IMR-90 (cell line): ENCODE measurements at regions not wholly inside any gene's neighbourhood (a gene's known extent, or its start where the extent isn't known, plus 50 kb on each side); places are given as distances from the start of the nearest gene placed in this dataset.

Source experiments
- ATAC-seq: fragments of 200-7000 bp; cut with Tn5 transposase; 2 replicates; pipeline ENCODE4 v1.9.1; 2020; ENCODE audit warnings: low read depth, mild to moderate bottlenecking, moderate library complexity
- BruUV-seq: library from RNA; stranded (reverse); fragments of 400-500 nt; replicated peaks from 2 replicates; lab custom pipeline; 2021; lab: Mats Ljungman, UMichigan
- CTCF ChIA-PET: fragments of 300-600 bp; formaldehyde crosslinking; extraction: SDS; loops from one replicate; lab custom pipeline; 2021; ENCODE audit warnings: antibody characterized with exemption; lab: Yijun Ruan, JAX
- POLR2A ChIA-PET: fragments of 300-600 bp; sonication (Branson Sonifier 250); formaldehyde crosslinking; loops from one replicate; lab custom pipeline; 2022; ENCODE audit warnings: antibody characterized with exemption; ENCODE audit not compliant: unreplicated experiment; lab: Charles Lee
- DNase-seq: peaks from one replicate; pipeline ENCODE4 v3.0.0; 2013
- H2AFZ ChIP-seq: replicated peaks from 2 replicates; pipeline ENCODE3; 2013; ENCODE audit warnings: low read length, mild to moderate bottlenecking; ENCODE audit not compliant: poor library complexity
- H2AK5ac ChIP-seq: 2 replicates; pipeline ENCODE4 v1.6.1; 2013; ENCODE audit warnings: low read depth, low read length, inconsistent platforms
- H2AK9ac ChIP-seq: replicated peaks from 2 replicates; pipeline ENCODE3; 2013; ENCODE audit warnings: mild to moderate bottlenecking, low read depth, low read length, moderate library complexity; ENCODE audit not compliant: poor library complexity
- H2BK120ac ChIP-seq: 2 replicates; pipeline ENCODE4 v1.6.1; 2013; ENCODE audit warnings: low read depth, low read length, inconsistent platforms
- H2BK15ac ChIP-seq: 3 replicates; pipeline ENCODE4 v1.6.1; 2013; ENCODE audit warnings: low read depth, low read length, inconsistent platforms
- H2BK20ac ChIP-seq: 2 replicates; pipeline ENCODE4 v1.6.1; 2013; ENCODE audit warnings: low read depth, mild to moderate bottlenecking, inconsistent platforms, low read length, moderate library complexity
- H2BK5ac ChIP-seq: 2 replicates; pipeline ENCODE4 v1.6.1; 2013; ENCODE audit warnings: mild to moderate bottlenecking, low read depth, low read length, inconsistent platforms; ENCODE audit not compliant: poor library complexity, severe bottlenecking
- H3K14ac ChIP-seq: replicated peaks from 2 replicates; pipeline ENCODE4 v1.6.1; 2013; ENCODE audit warnings: low read depth, low read length, inconsistent platforms
- H3K18ac ChIP-seq: 2 replicates; pipeline ENCODE4 v1.6.1; 2013; ENCODE audit warnings: low read depth, low read length, control low read depth
- H3K23ac ChIP-seq: 2 replicates; pipeline ENCODE4 v1.6.1; 2013; ENCODE audit warnings: low read depth, low read length, inconsistent platforms
- H3K27ac ChIP-seq: 2 replicates; pipeline ENCODE4 v1.5.1; 2013; ENCODE audit warnings: mild to moderate bottlenecking, control low read depth, low read length; ENCODE audit not compliant: insufficient read depth
- H3K27me3 ChIP-seq: 2 replicates; pipeline ENCODE4 v1.6.1; 2013; ENCODE audit warnings: low read length; ENCODE audit not compliant: control insufficient read depth, insufficient read depth
- H3K36me3 ChIP-seq: 2 replicates; pipeline ENCODE4 v1.6.1; 2013; ENCODE audit warnings: low read length, mixed read lengths; ENCODE audit not compliant: control insufficient read depth, insufficient read depth
- H3K4ac ChIP-seq: 2 replicates; pipeline ENCODE4 v1.6.1; 2013; ENCODE audit warnings: low read depth, low read length, inconsistent platforms
- H3K4me1 ChIP-seq: 2 replicates; pipeline ENCODE4 v1.6.1; 2013; ENCODE audit warnings: low read length, mixed read lengths; ENCODE audit not compliant: control insufficient read depth, insufficient read depth
- H3K4me2 ChIP-seq: 2 replicates; pipeline ENCODE4 v1.6.1; 2013; ENCODE audit warnings: low read depth, mild to moderate bottlenecking, control low read depth, low read length, moderate library complexity
- H3K4me3 ChIP-seq: 2 replicates; pipeline ENCODE4 v1.5.1; 2013; ENCODE audit warnings: low read depth, mild to moderate bottlenecking, control low read depth, low read length, moderate library complexity; ENCODE audit not compliant: insufficient read depth
- H3K56ac ChIP-seq: 2 replicates; pipeline ENCODE4 v1.6.1; 2013; ENCODE audit warnings: low read length, inconsistent platforms; ENCODE audit not compliant: insufficient read depth; ENCODE audit errors: extremely low read depth
- H3K79me1 ChIP-seq, 2 experiments: 2 replicates each; pipeline ENCODE4 v1.6.1; 2013; ENCODE audit warnings: low read length in 2 of 2, inconsistent platforms in 1 of 2, low read depth in 1 of 2
- H3K9ac ChIP-seq: 2 replicates; pipeline ENCODE4 v1.6.1; 2013; ENCODE audit warnings: low read depth, low read length, control low read depth
- H3K9me1 ChIP-seq: 2 replicates; pipeline ENCODE4 v1.6.1; 2013; ENCODE audit warnings: low read length, inconsistent platforms; ENCODE audit not compliant: insufficient read depth
- H3K9me3 ChIP-seq: 2 replicates; pipeline ENCODE4 v1.6.1; 2013; ENCODE audit warnings: low read length; ENCODE audit not compliant: control insufficient read depth, insufficient read depth
- H4K20me1 ChIP-seq: 2 replicates; pipeline ENCODE4 v1.6.1; 2013; ENCODE audit warnings: low read length, inconsistent platforms; ENCODE audit not compliant: insufficient read depth
- H4K5ac ChIP-seq: 2 replicates; pipeline ENCODE4 v1.6.1; 2013; ENCODE audit warnings: mild to moderate bottlenecking, low read depth, low read length, control low read depth
- H4K8ac ChIP-seq, 2 experiments: 2 replicates each; pipeline ENCODE4 v1.6.1; 2013; ENCODE audit warnings: low read depth in 2 of 2, low read length in 2 of 2, control low read depth in 1 of 2, inconsistent platforms in 1 of 2
- H4K91ac ChIP-seq: 2 replicates; pipeline ENCODE4 v1.6.1; 2013; ENCODE audit warnings: low read depth, low read length, inconsistent platforms; ENCODE audit not compliant: insufficient read depth
- BHLHE40 ChIP-seq: fragments of 150-350 bp; IDR thresholded peaks from 2 replicates; pipeline ENCODE4 v1.6.1; 2016; ENCODE audit warnings: mild to moderate bottlenecking, low read depth, low read length
- CEBPB ChIP-seq: IDR thresholded peaks from 2 replicates; pipeline ENCODE4 v1.6.1; 2012; ENCODE audit warnings: low read depth, low read length, improper control_type of control experiment
- CHD1 ChIP-seq: IDR thresholded peaks from 2 replicates; pipeline ENCODE4 v1.6.1; 2012; ENCODE audit warnings: low read depth, low read length, improper control_type of control experiment
- CTCF ChIP-seq: conservative IDR thresholded peaks from 2 replicates; pipeline ENCODE4 v1.5.1; 2012; ENCODE audit warnings: mild to moderate bottlenecking, low read depth, low read length, improper control_type of control experiment
- MAFK ChIP-seq: IDR thresholded peaks from 2 replicates; pipeline ENCODE4 v1.6.1; 2012; ENCODE audit warnings: low read depth, low read length, improper control_type of control experiment
- MAZ ChIP-seq: IDR thresholded peaks from 2 replicates; pipeline ENCODE4 v1.6.1; 2012; ENCODE audit warnings: low read depth, mild to moderate bottlenecking, low read length, improper control_type of control experiment, moderate library complexity, borderline replicate concordance
- MXI1 ChIP-seq: IDR thresholded peaks from 2 replicates; pipeline ENCODE4 v1.6.1; 2012; ENCODE audit warnings: low read depth, mild to moderate bottlenecking, low read length, moderate library complexity, borderline replicate concordance
- NFE2L2 ChIP-seq: fragments of 150-350 bp; IDR thresholded peaks from 2 replicates; pipeline ENCODE4 v1.6.1; 2016; ENCODE audit warnings: low read depth, mild to moderate bottlenecking, low read length
- RAD21 ChIP-seq: IDR thresholded peaks from 2 replicates; pipeline ENCODE4 v1.6.1; 2012; ENCODE audit warnings: low read length, improper control_type of control experiment
- RCOR1 ChIP-seq: IDR thresholded peaks from 2 replicates; pipeline ENCODE4 v1.6.1; 2012; ENCODE audit warnings: mild to moderate bottlenecking, low read length, improper control_type of control experiment; ENCODE audit not compliant: insufficient replicate concordance
- RFX5 ChIP-seq: IDR thresholded peaks from 2 replicates; pipeline ENCODE4 v1.8.0; 2012; ENCODE audit warnings: low read depth, mild to moderate bottlenecking, low read length, moderate library complexity
- WGBS, 2 experiments: methylation state at CpG; one replicate each; pipeline versions ENCODE4 v1.1.5 to v1.1.7; 2013; ENCODE audit warnings: missing lambda C conversion rate in 2 of 2; ENCODE audit not compliant: insufficient read length in 1 of 2; ENCODE audit errors: extremely low coverage in 2 of 2; 5-methylcytosine and 5-hydroxymethylcytosine counted together
- dilution Hi-C: fragments of 300-500 bp; cut with HindIII; formaldehyde crosslinking; loops from one replicate; pipeline ENCODE4 v1.14.3; 2018; ENCODE audit warnings: low sequenced_read_pairs; ENCODE audit not compliant: unreplicated experiment
- in situ Hi-C: fragments of 300-500 bp; cut with MboI; formaldehyde crosslinking; loops from 3 replicates; pipeline ENCODE4 v1.14.3; 2019; ENCODE audit warnings: low sequenced_read_pairs, inconsistent platforms, mixed read lengths
- intact Hi-C: fragments of 100-400 bp; cut with micrococcal nuclease; formaldehyde crosslinking; loops from 2 replicates; pipeline ENCODE4 v1.10.0; 2022

GRCh38 chr10:131363416-131363815 is 51.9 kb upstream of the TCERG1L start:
- no peaks in the 10 kb centered on the region for H3K27me3 ChIP-seq
- dilution Hi-C loops = no loop called here
- no peak overlapping the region for H3K18ac ChIP-seq
- peaks cover 44% of the 10 kb centered on the region for H3K9me3 ChIP-seq
- no peak overlapping the region for H3K56ac ChIP-seq
- DNase-seq (no peak), ATAC-seq (no peak)
- TF ChIP-seq CHD1 = no peak
- TF ChIP-seq NFE2L2 = no peak
- no peak for TF ChIP-seq CTCF
- no peak for TF ChIP-seq MAZ
- TF ChIP-seq BHLHE40 = no peak
- TF ChIP-seq RCOR1 = no peak
- no peak for TF ChIP-seq MAFK
- no peak for TF ChIP-seq RFX5
- TF ChIP-seq MXI1 = no peak
- no peak for TF ChIP-seq CEBPB
- TF ChIP-seq RAD21 = no peak
- BruUV-seq = no TSS peak
- no peak overlapping the region for H3K23ac ChIP-seq
- no CpG with 5 or more reads among the region's 2 CpGs for WGBS, 2 experiments
- H4K91ac ChIP-seq = no peak overlapping the region
- H3K9ac ChIP-seq = no peak overlapping the region
- H2AK5ac ChIP-seq = no peak overlapping the region
- no peaks in the 10 kb centered on the region for H3K36me3 ChIP-seq
- no peak overlapping the region for H3K4ac ChIP-seq
- H3K27ac ChIP-seq = no peak overlapping the region
- H2BK120ac ChIP-seq = no peak overlapping the region
- H2BK20ac ChIP-seq = no peak overlapping the region
- no peak overlapping the region for H2AK9ac ChIP-seq
- no peak overlapping the region for H2AFZ ChIP-seq
- H2BK15ac ChIP-seq = no peak overlapping the region
- in situ Hi-C loops = no loop called here
- no peak overlapping the region for H2BK5ac ChIP-seq
- no peak overlapping the region for H4K8ac ChIP-seq
- H3K79me1 ChIP-seq = no peaks in the 10 kb centered on the region
- intact Hi-C loops = no loop called here
- H3K14ac ChIP-seq = no peak overlapping the region
- H3K4me2 ChIP-seq = no peak overlapping the region
- no peak overlapping the region for H3K4me3 ChIP-seq
- no peaks in the 10 kb centered on the region for H3K9me1 ChIP-seq
- H4K5ac ChIP-seq = no peak overlapping the region
- ChIA-PET POLR2A (no interaction called here), CTCF (no interaction called here)
- H4K20me1 ChIP-seq = no peaks in the 10 kb centered on the region
- no peaks in the 10 kb centered on the region for H3K4me1 ChIP-seq
